Epithelial cell of esophagus (primary cell): ENCODE measurements at regions not wholly inside any gene's neighbourhood (a gene's known extent, or its start where the extent isn't known, plus 50 kb on each side); places are given as distances from the start of the nearest gene placed in this dataset.

Experiments used
- DNase-seq: peaks from one replicate; pipeline ENCODE4 v3.0.0; 2010; ENCODE audit warnings: low read depth
- H3K4me3 ChIP-seq: 2 replicates; pipeline ENCODE4 v1.5.1; 2011; ENCODE audit warnings: mild to moderate bottlenecking, low read length, control low read depth
- TF ChIP-seq, protein P1 (sequence below): IDR thresholded peaks from 2 replicates; pipeline ENCODE4 v1.5.1; 2011; ENCODE audit warnings: low read depth, mild to moderate bottlenecking, low read length, control low read depth, inconsistent platforms; ENCODE audit not compliant: insufficient read depth; ENCODE audit errors: missing control alignments

DNA sequence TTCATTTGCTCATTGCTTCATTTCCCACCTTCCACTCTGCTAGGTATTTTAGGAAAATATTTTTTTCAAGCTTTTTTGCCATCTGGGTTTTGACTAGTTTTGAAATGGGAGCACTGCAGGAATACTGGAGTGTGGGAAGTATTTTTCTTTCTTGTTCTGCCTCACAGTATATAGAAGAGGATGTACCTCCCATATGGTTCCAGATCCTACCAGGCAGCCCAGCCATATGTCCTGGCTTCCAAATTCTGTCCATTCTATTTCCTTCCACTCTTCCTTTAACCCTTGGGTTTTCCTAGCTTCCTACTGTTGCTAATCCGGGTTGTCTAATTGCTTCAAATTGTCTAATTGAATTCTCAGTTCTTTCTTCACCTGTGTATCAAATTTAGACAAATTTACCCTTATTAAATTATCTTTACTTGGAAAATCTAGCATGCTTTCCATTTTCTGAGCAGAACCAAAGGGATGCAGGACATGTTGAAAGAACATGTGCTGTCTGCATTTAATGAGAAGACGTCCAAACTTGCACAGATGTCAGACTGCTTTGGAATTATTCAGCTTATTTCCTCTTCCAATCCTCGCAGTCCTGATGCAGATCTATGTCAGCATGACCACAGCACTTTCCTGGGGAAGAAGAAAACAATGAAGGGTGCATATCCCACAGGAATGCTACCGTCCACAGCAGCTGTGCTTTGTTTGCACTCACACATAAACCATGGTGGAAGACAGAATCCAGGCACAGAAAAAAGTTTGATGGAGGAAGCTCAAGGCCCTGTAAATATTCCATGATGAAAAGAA, 1273.9 kb upstream of the MAP3K7 start:
- H3K4me3 ChIP-seq: no peak overlapping the region
- peak; percentile 37 for DNase-seq
- TF ChIP-seq, protein P1, sequence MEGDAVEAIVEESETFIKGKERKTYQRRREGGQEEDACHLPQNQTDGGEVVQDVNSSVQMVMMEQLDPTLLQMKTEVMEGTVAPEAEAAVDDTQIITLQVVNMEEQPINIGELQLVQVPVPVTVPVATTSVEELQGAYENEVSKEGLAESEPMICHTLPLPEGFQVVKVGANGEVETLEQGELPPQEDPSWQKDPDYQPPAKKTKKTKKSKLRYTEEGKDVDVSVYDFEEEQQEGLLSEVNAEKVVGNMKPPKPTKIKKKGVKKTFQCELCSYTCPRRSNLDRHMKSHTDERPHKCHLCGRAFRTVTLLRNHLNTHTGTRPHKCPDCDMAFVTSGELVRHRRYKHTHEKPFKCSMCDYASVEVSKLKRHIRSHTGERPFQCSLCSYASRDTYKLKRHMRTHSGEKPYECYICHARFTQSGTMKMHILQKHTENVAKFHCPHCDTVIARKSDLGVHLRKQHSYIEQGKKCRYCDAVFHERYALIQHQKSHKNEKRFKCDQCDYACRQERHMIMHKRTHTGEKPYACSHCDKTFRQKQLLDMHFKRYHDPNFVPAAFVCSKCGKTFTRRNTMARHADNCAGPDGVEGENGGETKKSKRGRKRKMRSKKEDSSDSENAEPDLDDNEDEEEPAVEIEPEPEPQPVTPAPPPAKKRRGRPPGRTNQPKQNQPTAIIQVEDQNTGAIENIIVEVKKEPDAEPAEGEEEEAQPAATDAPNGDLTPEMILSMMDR: no peak

DNA sequence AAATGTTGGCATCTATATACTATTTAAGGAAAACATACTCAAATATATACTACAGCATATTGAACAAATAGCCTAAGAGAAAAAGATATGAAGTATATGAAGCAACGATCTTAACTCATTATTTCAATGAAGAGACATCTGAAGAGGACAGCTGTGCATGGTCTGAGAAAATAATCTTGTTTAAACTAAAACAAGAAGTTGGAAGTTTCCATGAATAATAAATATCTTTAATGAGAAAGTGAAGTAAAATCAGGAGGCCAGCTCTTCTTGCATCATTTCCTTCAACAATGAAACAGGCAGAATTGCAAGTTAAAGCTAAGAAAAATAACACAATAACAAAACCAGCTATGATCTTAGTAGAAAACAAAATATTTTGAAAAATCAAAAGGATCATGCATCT, 1265.4 kb upstream of the MAP3K7 start:
- no peak overlapping the region for H3K4me3 ChIP-seq
- DNase-seq: no peak
- TF ChIP-seq, protein P1: no peak

DNA sequence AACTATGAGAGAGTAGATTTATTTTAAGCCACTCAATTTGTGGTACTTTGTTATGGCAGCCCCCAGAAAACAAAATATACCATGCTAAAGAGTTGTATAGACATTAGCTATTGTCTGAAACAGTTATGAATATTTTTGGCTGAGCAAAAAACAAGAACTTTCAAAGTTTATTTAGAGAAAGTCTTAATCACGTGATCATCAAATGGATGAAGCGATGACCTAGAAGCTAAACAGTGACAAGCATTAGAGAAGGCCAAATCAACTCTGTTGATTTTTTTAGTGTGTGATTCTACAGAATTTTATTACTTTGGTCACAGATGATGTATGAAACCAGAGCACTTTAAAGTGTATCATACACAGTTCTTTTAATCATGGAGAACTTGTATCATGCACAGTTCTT, 1247.9 kb upstream of the MAP3K7 start:
- no peak for DNase-seq
- no peak overlapping the region for H3K4me3 ChIP-seq
- TF ChIP-seq, protein P1: no peak

DNA sequence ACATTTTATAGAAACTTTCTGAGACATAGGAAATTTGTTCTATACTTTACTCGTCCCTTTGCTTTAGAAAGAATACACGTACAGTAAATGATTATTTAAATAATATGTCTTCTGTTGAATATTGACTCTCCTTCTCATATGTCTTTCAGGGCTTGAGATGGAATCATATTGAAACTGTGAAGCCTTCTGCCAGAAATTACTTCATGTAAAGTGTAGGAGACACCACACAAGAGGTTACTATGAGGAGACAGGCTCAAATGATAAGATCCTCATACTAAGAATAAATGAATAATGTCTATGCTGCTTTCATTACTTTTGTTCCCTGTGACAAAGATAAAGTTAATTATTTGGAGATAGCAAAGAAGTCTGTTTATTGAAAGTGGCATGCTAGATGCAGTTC, 1240.3 kb upstream of the MAP3K7 start:
- TF ChIP-seq, protein P1: no peak
- no peak overlapping the region for H3K4me3 ChIP-seq
- no peak for DNase-seq

DNA sequence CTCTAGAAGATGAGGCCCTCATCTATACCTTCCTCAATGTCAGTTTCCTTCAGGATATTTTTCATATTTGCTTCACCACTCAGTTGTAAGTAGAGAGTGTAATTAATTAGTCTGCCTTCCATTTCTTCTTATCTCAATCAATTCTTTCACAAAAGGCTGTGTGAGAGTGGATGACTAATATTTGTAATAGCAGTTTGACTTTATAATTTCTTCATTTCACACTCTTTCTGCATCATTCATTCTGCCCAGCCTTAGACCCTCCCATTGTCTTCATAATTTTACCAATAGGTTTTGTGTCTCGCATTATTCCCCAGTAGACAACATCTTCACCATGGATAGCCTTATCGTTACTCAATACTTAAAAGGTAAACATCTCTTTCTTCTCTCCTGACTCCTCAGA, 1239.3 kb upstream of the MAP3K7 start:
- TF ChIP-seq, protein P1: no peak
- no peak overlapping the region for H3K4me3 ChIP-seq
- no peak for DNase-seq

DNA sequence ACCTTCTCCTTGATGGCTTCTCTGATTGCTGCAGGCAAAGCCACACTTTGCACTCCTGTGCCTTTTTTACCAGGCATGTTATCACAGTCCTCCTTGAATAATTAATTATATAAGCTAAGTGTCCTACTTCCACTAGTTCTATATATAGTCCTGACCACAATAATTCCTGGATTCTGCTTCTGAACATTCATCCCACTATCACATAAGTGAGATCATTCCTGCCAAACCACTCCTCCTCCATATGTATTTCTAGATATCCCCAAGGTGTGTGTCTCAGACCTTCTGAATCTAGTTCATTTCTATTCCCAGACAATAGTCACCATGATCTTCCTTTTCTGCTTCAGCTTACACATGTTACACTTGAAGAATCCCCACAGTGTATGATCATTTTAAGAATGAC, 1237.5 kb upstream of the MAP3K7 start:
- H3K4me3 ChIP-seq: no peak overlapping the region
- TF ChIP-seq, protein P1: no peak

DNA sequence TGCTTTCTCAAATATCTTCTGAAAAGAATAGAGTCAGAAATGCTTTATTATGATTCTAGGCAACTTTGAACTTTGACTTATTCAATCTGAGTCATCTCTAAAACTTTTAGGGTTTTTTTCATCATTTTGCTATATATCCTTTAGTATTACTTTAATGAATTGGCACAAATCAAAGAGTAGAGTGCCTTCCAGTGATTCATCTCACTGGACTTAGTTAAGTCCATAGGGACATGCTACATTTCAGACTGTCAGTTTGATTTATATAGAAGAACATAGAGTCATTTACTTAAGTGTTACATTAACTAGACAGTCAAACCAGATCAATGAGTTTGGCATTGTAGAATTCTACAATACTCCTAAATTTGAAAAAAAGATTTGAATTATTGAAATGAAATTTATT, 1235.7 kb upstream of the MAP3K7 start:
- DNase-seq: no peak
- TF ChIP-seq, protein P1: no peak
- no peak overlapping the region for H3K4me3 ChIP-seq

More for the DNA sequence above, 1237.5 kb upstream of the MAP3K7 start:
- no peak for DNase-seq
